ENCODE measurements at regions not wholly inside any gene's neighbourhood (a gene's known extent, or its start where the extent isn't known, plus 50 kb on each side); places are given as distances from the start of the nearest gene placed in this dataset.

GRCh38 chr13:111515635-111516034, 195.2 kb downstream of the TEX29 start:
- Mint-ChIP-seq H3K27me3 (ENCODE audit: low read depth, unreplicated experiment) (peaks cover 47% of the 10 kb centered on the region), H3K4me3 (ENCODE audit: unreplicated experiment) (no peak overlapping the region), H3K27ac (ENCODE audit: unreplicated experiment) (no peak overlapping the region), H3K9me3 (ENCODE audit: unreplicated experiment) (no peaks in the 10 kb centered on the region), H3K4me1 (ENCODE audit: low read depth, unreplicated experiment) (peaks cover 5% of the 10 kb centered on the region), H3K36me3 (ENCODE audit: low read depth, unreplicated experiment) (no peaks in the 10 kb centered on the region)
- no peak for TF ChIP-seq EZH2 (IDR thresholded peaks at IDR 0.05; ENCODE audit: insufficient read depth, low read length)
- no peak for TF ChIP-seq CTCF (IDR thresholded peaks at IDR 0.05; ENCODE audit: insufficient read depth, low read depth, low read length)
- no peaks in the 10 kb centered on the region for H4K20me1 ChIP-seq (ENCODE audit: insufficient read depth, low read length)
- FAIRE-seq = no peak
- H3K79me2 ChIP-seq (ENCODE audit: insufficient read depth, low read length) = no peaks in the 10 kb centered on the region
- no peaks in the 10 kb centered on the region for H3K9me3 ChIP-seq (ENCODE audit: insufficient read depth, low read depth, low read length)
- no peak for DNase-seq (ENCODE audit: low read depth)
- H2AFZ ChIP-seq (ENCODE audit: low read depth, low read length) = no peak overlapping the region
- H3K4me3 ChIP-seq (ENCODE audit: insufficient read depth, low read depth, low read length) = no peak overlapping the region
- no peaks in the 10 kb centered on the region for H3K4me1 ChIP-seq (ENCODE audit: insufficient read depth, low read length)
- no peak overlapping the region for H3K27ac ChIP-seq (ENCODE audit: low read depth, low read length)
- no peak overlapping the region for H3K4me2 ChIP-seq (ENCODE audit: low read length)
- H3K36me3 ChIP-seq (ENCODE audit: insufficient read depth, low read length) = no peaks in the 10 kb centered on the region
- no peaks in the 10 kb centered on the region for H3K27me3 ChIP-seq (ENCODE audit: insufficient read depth, low read length)
- H3K9ac ChIP-seq (ENCODE audit: low read length) = no peak overlapping the region

GRCh38 chr13:111516712-111517640, 196.5 kb downstream of the TEX29 start:
- no peaks in the 10 kb centered on the region for H3K79me2 ChIP-seq (ENCODE audit: insufficient read depth, low read length)
- no peak overlapping the region for H2AFZ ChIP-seq (ENCODE audit: low read depth, low read length)
- H4K20me1 ChIP-seq (ENCODE audit: insufficient read depth, low read length) = no peaks in the 10 kb centered on the region
- H3K36me3 Mint-ChIP-seq (ENCODE audit: low read depth, unreplicated experiment) = no peaks in the 10 kb centered on the region
- H3K4me1 ChIP-seq (ENCODE audit: insufficient read depth, low read length) = no peaks in the 10 kb centered on the region
- TF ChIP-seq CTCF (IDR thresholded peaks at IDR 0.05; ENCODE audit: insufficient read depth, low read depth, low read length) = no peak
- no peak for TF ChIP-seq EZH2 (IDR thresholded peaks at IDR 0.05; ENCODE audit: insufficient read depth, low read length)
- H3K27ac ChIP-seq (ENCODE audit: low read depth, low read length) = no peak overlapping the region
- H3K4me3 ChIP-seq (ENCODE audit: insufficient read depth, low read depth, low read length) = no peak overlapping the region
- no peak overlapping the region for H3K27ac Mint-ChIP-seq (ENCODE audit: unreplicated experiment)
- peaks cover 47% of the 10 kb centered on the region for H3K27me3 Mint-ChIP-seq (ENCODE audit: low read depth, unreplicated experiment)
- no peak for DNase-seq (ENCODE audit: low read depth)
- H3K4me1 Mint-ChIP-seq (ENCODE audit: low read depth, unreplicated experiment) = peaks cover 4% of the 10 kb centered on the region
- no peak for FAIRE-seq
- H3K27me3 ChIP-seq (ENCODE audit: insufficient read depth, low read length) = no peaks in the 10 kb centered on the region
- no peaks in the 10 kb centered on the region for H3K36me3 ChIP-seq (ENCODE audit: insufficient read depth, low read length)
- no peaks in the 10 kb centered on the region for H3K9me3 Mint-ChIP-seq (ENCODE audit: unreplicated experiment)
- no peak overlapping the region for H3K4me3 Mint-ChIP-seq (ENCODE audit: unreplicated experiment)
- H3K9me3 ChIP-seq (ENCODE audit: insufficient read depth, low read depth, low read length) = no peaks in the 10 kb centered on the region
- no peak overlapping the region for H3K9ac ChIP-seq (ENCODE audit: low read length)
- H3K4me2 ChIP-seq (ENCODE audit: low read length) = no peak overlapping the region

GRCh38 chr13:111517641-111518010, 197.2 kb downstream of the TEX29 start:
- H3K27me3 ChIP-seq (ENCODE audit: insufficient read depth, low read length) = no peaks in the 10 kb centered on the region
- no peaks in the 10 kb centered on the region for H3K4me1 Mint-ChIP-seq (ENCODE audit: low read depth, unreplicated experiment)
- no peak overlapping the region for H3K4me2 ChIP-seq (ENCODE audit: low read length)
- no peaks in the 10 kb centered on the region for H3K4me1 ChIP-seq (ENCODE audit: insufficient read depth, low read length)
- DNase-seq (ENCODE audit: low read depth) (no peak), FAIRE-seq (no peak)
- H3K4me3 Mint-ChIP-seq (ENCODE audit: unreplicated experiment) = no peak overlapping the region
- no peak overlapping the region for H3K27ac Mint-ChIP-seq (ENCODE audit: unreplicated experiment)
- H3K36me3 Mint-ChIP-seq (ENCODE audit: low read depth, unreplicated experiment) = no peaks in the 10 kb centered on the region
- H3K9ac ChIP-seq (ENCODE audit: low read length) = no peak overlapping the region
- H3K9me3 Mint-ChIP-seq (ENCODE audit: unreplicated experiment) = no peaks in the 10 kb centered on the region
- no peaks in the 10 kb centered on the region for H3K79me2 ChIP-seq (ENCODE audit: insufficient read depth, low read length)
- no peaks in the 10 kb centered on the region for H3K36me3 ChIP-seq (ENCODE audit: insufficient read depth, low read length)
- H3K27ac ChIP-seq (ENCODE audit: low read depth, low read length) = no peak overlapping the region
- no peaks in the 10 kb centered on the region for H3K9me3 ChIP-seq (ENCODE audit: insufficient read depth, low read depth, low read length)
- H4K20me1 ChIP-seq (ENCODE audit: insufficient read depth, low read length) = no peaks in the 10 kb centered on the region
- no peak overlapping the region for H3K4me3 ChIP-seq (ENCODE audit: insufficient read depth, low read depth, low read length)
- TF ChIP-seq EZH2 (IDR thresholded peaks at IDR 0.05; ENCODE audit: insufficient read depth, low read length) (no peak), CTCF (IDR thresholded peaks at IDR 0.05; ENCODE audit: insufficient read depth, low read depth, low read length) (no peak)
- H2AFZ ChIP-seq (ENCODE audit: low read depth, low read length) = no peak overlapping the region
- peaks cover 43% of the 10 kb centered on the region for H3K27me3 Mint-ChIP-seq (ENCODE audit: low read depth, unreplicated experiment)
